ENCODE measurements at regions not wholly inside any gene's neighbourhood (a gene's known extent, or its start where the extent isn't known, plus 50 kb on each side); places are given as distances from the start of the nearest gene placed in this dataset.
A peak's percentile ranks its signal among the peaks of the same experiment; 100 is the strongest.

GRCh38 chr14:104256025-104256424 lies 117.6 kb downstream of the KIF26A start:
- Histone ChIP-seq H3K4me3 (no peak overlapping the region), H3K9me3 (replicated peaks in 1 of 3) (no peaks in the 10 kb centered on the region), H3K36me3 (replicated peaks in 1 of 2) (no peaks in the 10 kb centered on the region), H3K27me3 (no peaks in the 10 kb centered on the region), H3K4me1 (replicated peaks in 1 of 2) (no peaks in the 10 kb centered on the region), H3K27ac (no peak overlapping the region)
- WGBS, 4 donors, result 91 to 97% (median 92%) methylated on average over 2 of the region's 2 CpGs
- intact Hi-C loops (cut with DNase I), result no loop called here
- no peak for TF ChIP-seq CTCF (IDR thresholded peaks at IDR 0.05)
- TF ChIP-seq POLR2A (IDR thresholded peaks at IDR 0.05), result no peak
- no peak for DNase-seq

GRCh38 chr14:104262515-104263514 lies 124.4 kb downstream of the KIF26A start:
- DNase-seq, result peak in 4 of 7 donors; percentile 0 to 23 (median 9)
- Histone ChIP-seq H3K36me3 (replicated peaks in 1 of 2) (no peaks in the 10 kb centered on the region), H3K4me3 (no peak overlapping the region), H3K4me1 (replicated peaks in 1 of 2) (no peaks in the 10 kb centered on the region), H3K9me3 (replicated peaks in 1 of 3) (no peaks in the 10 kb centered on the region), H3K27ac (no peak overlapping the region), H3K27me3 (no peaks in the 10 kb centered on the region)
- intact Hi-C loops (cut with DNase I), result no loop called here
- TF ChIP-seq CTCF (IDR thresholded peaks at IDR 0.05), result no peak
- no peak for TF ChIP-seq POLR2A (IDR thresholded peaks at IDR 0.05)
- WGBS, 4 donors, result 64 to 93% (median 86%) methylated on average over 7 to 16 of the region's 16 CpGs

- no peaks in the 10 kb centered on the region for H3K9me3 ChIP-seq (replicated peaks in 1 of 3)
- intact Hi-C loops (cut with DNase I), result no loop called here
- no peak overlapping the region for H3K4me3 ChIP-seq
- no peak overlapping the region for H3K27ac ChIP-seq
- no peaks in the 10 kb centered on the region for H3K27me3 ChIP-seq
- peak in 4 of 7 donors; percentile 4 to 33 (median 6) for DNase-seq
- WGBS, 4 donors, result 81 to 90% (median 85%) methylated on average over 14 to 17 of the region's 17 CpGs
- no peaks in the 10 kb centered on the region for H3K36me3 ChIP-seq (replicated peaks in 1 of 2)
- H3K4me1 ChIP-seq (replicated peaks in 1 of 2), result no peaks in the 10 kb centered on the region
- no peak for TF ChIP-seq CTCF (IDR thresholded peaks at IDR 0.05)
- no peak for TF ChIP-seq POLR2A (IDR thresholded peaks at IDR 0.05)
Observed at GRCh38 chr14:104263675-104264358, 125.4 kb downstream of the KIF26A start.

GRCh38 chr14:104264495-104265265 lies 126.3 kb downstream of the KIF26A start:
- Histone ChIP-seq H3K4me3 (no peak overlapping the region), H3K27me3 (no peaks in the 10 kb centered on the region), H3K4me1 (replicated peaks in 1 of 2) (no peaks in the 10 kb centered on the region), H3K9me3 (replicated peaks in 1 of 3) (no peaks in the 10 kb centered on the region), H3K36me3 (replicated peaks in 1 of 2) (no peaks in the 10 kb centered on the region), H3K27ac (no peak overlapping the region)
- DNase-seq, result peak in 4 of 7 donors; percentile 4 to 41 (median 14)
- WGBS, 4 donors, result 86 to 89% (median 87%) methylated on average over 12 to 20 of the region's 20 CpGs
- intact Hi-C loops (cut with DNase I), result no loop called here
- TF ChIP-seq CTCF (IDR thresholded peaks at IDR 0.05) (no peak), POLR2A (IDR thresholded peaks at IDR 0.05) (no peak)

All from adrenal gland (tissue), 9 donors.